HEK293 (cell line): ENCODE measurements at regions not wholly inside any gene's neighbourhood (a gene's known extent, or its start where the extent isn't known, plus 50 kb on each side); places are given as distances from the start of the nearest gene placed in this dataset.

Experiments
- AEBP2 ChIP-seq: fragments of 450-650 bp; formaldehyde crosslinking; IDR thresholded peaks from 2 replicates; pipeline ENCODE4 v1.5.1; 2016; ENCODE audit warnings: missing biosample characterization, missing genetic modification characterization, borderline replicate concordance
- CTCF ChIP-seq: fragments of 450-650 bp; formaldehyde crosslinking; IDR thresholded peaks from 2 replicates; pipeline ENCODE4 v1.5.1; 2016; ENCODE audit warnings: missing biosample characterization, missing genetic modification characterization
- TRIM28 ChIP-seq: IDR thresholded peaks from 2 replicates; pipeline ENCODE4 v1.6.1; 2011; ENCODE audit warnings: low read length, control low read depth, borderline replicate concordance
- TSHZ1 ChIP-seq: fragments of 450-650 bp; formaldehyde crosslinking; IDR thresholded peaks from 2 replicates; pipeline ENCODE4 v1.5.1; 2016; ENCODE audit warnings: missing biosample characterization, missing genetic modification characterization, borderline replicate concordance
- ZBTB20 ChIP-seq: fragments of 450-650 bp; formaldehyde crosslinking; IDR thresholded peaks from 2 replicates; pipeline ENCODE4 v1.5.1; 2016; ENCODE audit warnings: missing biosample characterization, missing genetic modification characterization
- ZEB2 ChIP-seq: fragments of 450-650 bp; formaldehyde crosslinking; IDR thresholded peaks from 2 replicates; pipeline ENCODE4 v1.5.1; 2016; ENCODE audit warnings: missing biosample characterization, missing genetic modification characterization
- ZNF175 ChIP-seq: fragments of 450-650 bp; formaldehyde crosslinking; IDR thresholded peaks from 2 replicates; pipeline ENCODE4 v1.5.1; 2016; ENCODE audit warnings: missing biosample characterization, missing genetic modification characterization
- ZNF19 ChIP-seq: fragments of 450-650 bp; formaldehyde crosslinking; IDR thresholded peaks from 2 replicates; pipeline ENCODE4; 2016; ENCODE audit warnings: missing biosample characterization, missing genetic modification characterization, low read depth
- ZNF2 ChIP-seq: fragments of 450-650 bp; formaldehyde crosslinking; IDR thresholded peaks from 2 replicates; pipeline ENCODE4 v1.5.1; 2016; ENCODE audit warnings: missing biosample characterization, missing genetic modification characterization
- ZNF513 ChIP-seq: fragments of 450-650 bp; IDR thresholded peaks from 2 replicates; pipeline ENCODE4 v1.5.1; 2018; ENCODE audit warnings: missing biosample characterization, missing genetic modification characterization
- ZNF549 ChIP-seq: fragments of 450-650 bp; IDR thresholded peaks from 2 replicates; pipeline ENCODE4 v1.5.1; 2018; ENCODE audit warnings: missing biosample characterization, missing genetic modification characterization, mild to moderate bottlenecking, inconsistent platforms, moderate library complexity
- ZNF624 ChIP-seq: fragments of 450-650 bp; formaldehyde crosslinking; IDR thresholded peaks from 2 replicates; pipeline ENCODE4 v1.5.1; 2017; ENCODE audit warnings: missing biosample characterization, missing genetic modification characterization
- ZSCAN18 ChIP-seq: fragments of 450-650 bp; formaldehyde crosslinking; IDR thresholded peaks from 2 replicates; pipeline ENCODE4 v1.5.1; 2016; ENCODE audit warnings: missing biosample characterization, missing genetic modification characterization
- TF ChIP-seq, protein P1 (sequence below): fragments of 450-650 bp; formaldehyde crosslinking; IDR thresholded peaks from 2 replicates; pipeline ENCODE4 v1.5.1; 2016; ENCODE audit warnings: missing biosample characterization, missing genetic modification characterization

GRCh38 chr5:89270901-89271300 lies 387.9 kb upstream of the MEF2C start:
- TF ChIP-seq ZNF2 (tag by site-specific recombination) (no peak), TSHZ1 (tag by site-specific recombination) (no peak), ZNF624 (tag by site-specific recombination) (no peak), CTCF (tag by site-specific recombination) (no peak), AEBP2 (tag by site-specific recombination) (no peak), ZSCAN18 (tag by site-specific recombination) (no peak), ZNF19 (tag by site-specific recombination) (no peak), TRIM28 (no peak), ZNF513 (tag by site-specific recombination) (no peak), ZEB2 (tag by site-specific recombination) (no peak), ZBTB20 (no peak), ZNF549 (tag by site-specific recombination) (no peak), ZNF175 (no peak)
- TF ChIP-seq, protein P1, sequence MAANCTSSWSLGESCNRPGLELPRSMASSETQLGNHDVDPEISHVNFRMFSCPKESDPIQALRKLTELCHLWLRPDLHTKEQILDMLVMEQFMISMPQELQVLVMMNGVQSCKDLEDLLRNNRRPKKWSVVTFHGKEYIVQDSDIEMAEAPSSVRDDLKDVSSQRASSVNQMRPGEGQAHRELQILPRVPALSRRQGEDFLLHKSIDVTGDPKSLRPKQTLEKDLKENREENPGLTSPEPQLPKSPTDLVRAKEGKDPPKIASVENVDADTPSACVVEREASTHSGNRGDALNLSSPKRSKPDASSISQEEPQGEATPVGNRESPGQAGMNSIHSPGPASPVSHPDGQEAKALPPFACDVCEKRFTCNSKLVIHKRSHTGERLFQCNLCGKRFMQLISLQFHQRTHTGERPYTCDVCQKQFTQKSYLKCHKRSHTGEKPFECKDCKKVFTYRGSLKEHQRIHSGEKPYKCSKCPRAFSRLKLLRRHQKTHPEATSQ (tag by site-specific recombination): no peak
